ENCODE measurements at regions not wholly inside any gene's neighbourhood (a gene's known extent, or its start where the extent isn't known, plus 50 kb on each side); places are given as distances from the start of the nearest gene placed in this dataset.

GRCh38 chr11:45067966-45068365 is 78.5 kb upstream of the PRDM11 start:
- no peak for DNase-seq

GRCh38 chr11:45071232-45071631 is 75.2 kb upstream of the PRDM11 start:
- no peak for DNase-seq

- no peak for DNase-seq
These were observed 72.7 kb upstream of the PRDM11 start for GRCh38 chr11:45073685-45074141.

GRCh38 chr11:45075519-45075918 is 70.9 kb upstream of the PRDM11 start:
- no peak for DNase-seq

- DNase-seq, result no peak
These were observed 70.5 kb upstream of the PRDM11 start for GRCh38 chr11:45075952-45076351.

- DNase-seq, result no peak
These were observed 69.7 kb upstream of the PRDM11 start for GRCh38 chr11:45076761-45077160.

- no peak for DNase-seq
These were observed 68.0 kb upstream of the PRDM11 start for GRCh38 chr11:45078236-45079074.

GRCh38 chr11:45079075-45079444 is 67.4 kb upstream of the PRDM11 start:
- no peak for DNase-seq

- DNase-seq, result no peak
These were observed 66.9 kb upstream of the PRDM11 start for GRCh38 chr11:45079567-45079942.

GRCh38 chr11:45079943-45080719 is 66.3 kb upstream of the PRDM11 start:
- DNase-seq, result no peak

- DNase-seq, result no peak
These were observed 63.5 kb upstream of the PRDM11 start for GRCh38 chr11:45082744-45083543.

- no peak for DNase-seq
These were observed 62.8 kb upstream of the PRDM11 start for GRCh38 chr11:45083544-45084087.

GRCh38 chr11:45085646-45086501 is 60.6 kb upstream of the PRDM11 start:
- DNase-seq, result no peak

- no peak for DNase-seq
These were observed 59.9 kb upstream of the PRDM11 start for GRCh38 chr11:45086526-45086925.

- no peak for DNase-seq
These were observed 59.1 kb upstream of the PRDM11 start for GRCh38 chr11:45087086-45087899.

- DNase-seq, result no peak
These were observed 58.6 kb upstream of the PRDM11 start for GRCh38 chr11:45087900-45088160.

GRCh38 chr11:45089251-45089650 is 57.2 kb upstream of the PRDM11 start:
- DNase-seq, result no peak

GRCh38 chr11:45089676-45090499 is 56.6 kb upstream of the PRDM11 start:
- DNase-seq, result no peak

GRCh38 chr11:45090607-45091006 is 55.8 kb upstream of the PRDM11 start:
- DNase-seq, result no peak

GRCh38 chr11:45091563-45092403 is 54.7 kb upstream of the PRDM11 start:
- no peak for DNase-seq

All from NCI-H748 treated with DMSO at 0.1 percent for 48 hours (cell line).